ENCODE measurements at regions not wholly inside any gene's neighbourhood (a gene's known extent, or its start where the extent isn't known, plus 50 kb on each side); places are given as distances from the start of the nearest gene placed in this dataset.
"Not testable (repeated sequence)": the region's sequence is repeated elsewhere in the genome, so short reads cannot be mapped to it uniquely, and the experiment has no call there.

- no peak for DNase-seq (ENCODE audit: low read depth in 2 of 2)
Measured at GRCh38 chr2:160550048-160550447, 56.4 kb upstream of the RBMS1 start.

- no peak for DNase-seq (ENCODE audit: low read depth in 2 of 2)
Measured at GRCh38 chr2:160551259-160551658, 57.7 kb upstream of the RBMS1 start.

- no peak for DNase-seq (ENCODE audit: low read depth in 2 of 2)
Measured at GRCh38 chr2:160555420-160556071, 61.9 kb upstream of the RBMS1 start.

GRCh38 chr2:160557903-160558302, 64.3 kb upstream of the RBMS1 start:
- no peak for DNase-seq (ENCODE audit: low read depth in 2 of 2)

- DNase-seq (ENCODE audit: low read depth in 2 of 2): no peak
Measured at GRCh38 chr2:160558531-160558930, 64.9 kb upstream of the RBMS1 start.

GRCh38 chr2:160561551-160562295, 68.1 kb upstream of the RBMS1 start:
- DNase-seq (ENCODE audit: low read depth in 2 of 2): no peak

GRCh38 chr2:160562730-160563129, 69.1 kb upstream of the RBMS1 start:
- DNase-seq (ENCODE audit: low read depth in 2 of 2): no peak

GRCh38 chr2:160564591-160564990, 71.0 kb upstream of the RBMS1 start:
- DNase-seq (ENCODE audit: low read depth in 2 of 2): no peak

GRCh38 chr2:160565099-160565845, 71.7 kb upstream of the RBMS1 start:
- DNase-seq (ENCODE audit: low read depth in 2 of 2): no peak

GRCh38 chr2:160566717-160567116, 73.1 kb upstream of the RBMS1 start:
- no peak for DNase-seq (ENCODE audit: low read depth in 2 of 2)

- DNase-seq (ENCODE audit: low read depth in 2 of 2): no peak
Measured at GRCh38 chr2:160568856-160569255, 75.2 kb upstream of the RBMS1 start.

- DNase-seq (ENCODE audit: low read depth in 2 of 2): no peak
Measured at GRCh38 chr2:160570376-160570775, 76.8 kb upstream of the RBMS1 start.

- DNase-seq (ENCODE audit: low read depth in 2 of 2): no peak
Measured at GRCh38 chr2:160574468-160575140, 81.0 kb upstream of the RBMS1 start.

- no peak for DNase-seq (ENCODE audit: low read depth in 2 of 2)
Measured at GRCh38 chr2:160575368-160575767, 81.8 kb upstream of the RBMS1 start.

- DNase-seq (ENCODE audit: low read depth in 2 of 2): no peak
Measured at GRCh38 chr2:160576054-160576499, 82.5 kb upstream of the RBMS1 start.

GRCh38 chr2:160577081-160577480, 83.5 kb upstream of the RBMS1 start:
- DNase-seq (ENCODE audit: low read depth in 2 of 2): not testable (repeated sequence)

- no peak for DNase-seq (ENCODE audit: low read depth in 2 of 2)
Measured at GRCh38 chr2:160581035-160581434, 87.4 kb upstream of the RBMS1 start.

- DNase-seq (ENCODE audit: low read depth in 2 of 2): no peak
Measured at GRCh38 chr2:160581448-160581847, 87.8 kb upstream of the RBMS1 start.

- DNase-seq (ENCODE audit: low read depth in 2 of 2): no peak
Measured at GRCh38 chr2:160582081-160582480, 88.5 kb upstream of the RBMS1 start.

GRCh38 chr2:160582490-160583145, 89.0 kb upstream of the RBMS1 start:
- DNase-seq (ENCODE audit: low read depth in 2 of 2): no peak

- no peak for DNase-seq (ENCODE audit: low read depth in 2 of 2)
Measured at GRCh38 chr2:160583146-160583535, 89.5 kb upstream of the RBMS1 start.
